ENCODE measurements at regions not wholly inside any gene's neighbourhood (a gene's known extent, or its start where the extent isn't known, plus 50 kb on each side); places are given as distances from the start of the nearest gene placed in this dataset.

DNA sequence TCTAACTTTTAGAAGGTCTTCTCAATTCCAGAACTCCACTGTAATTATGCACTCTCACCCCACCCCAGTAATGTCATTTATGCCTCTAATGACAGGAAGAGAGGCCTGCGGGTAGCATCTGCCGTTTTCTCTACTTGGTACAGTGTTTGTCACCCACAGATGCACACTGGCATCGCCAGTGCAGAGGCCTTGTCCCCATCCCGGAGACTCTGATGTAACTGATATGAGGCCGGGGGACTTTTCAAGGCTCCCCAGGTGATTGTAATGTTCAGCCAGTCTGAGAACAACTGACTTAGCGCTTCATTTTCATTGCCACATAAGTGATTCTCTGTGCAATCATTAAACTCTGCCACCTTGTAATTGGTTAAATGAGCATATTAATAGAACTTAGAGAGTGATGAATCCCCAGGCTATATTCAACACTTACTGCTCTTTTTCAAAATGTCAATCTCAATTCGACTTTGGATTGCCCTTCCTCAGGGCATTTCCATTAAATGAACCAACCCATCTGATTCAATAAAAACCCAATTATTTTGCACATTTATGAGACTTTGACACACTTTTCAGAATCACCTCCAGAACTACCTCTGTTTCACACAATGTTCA is 113.2 kb downstream of the HERPUD2 start:
- TF ChIP-seq, protein P1, sequence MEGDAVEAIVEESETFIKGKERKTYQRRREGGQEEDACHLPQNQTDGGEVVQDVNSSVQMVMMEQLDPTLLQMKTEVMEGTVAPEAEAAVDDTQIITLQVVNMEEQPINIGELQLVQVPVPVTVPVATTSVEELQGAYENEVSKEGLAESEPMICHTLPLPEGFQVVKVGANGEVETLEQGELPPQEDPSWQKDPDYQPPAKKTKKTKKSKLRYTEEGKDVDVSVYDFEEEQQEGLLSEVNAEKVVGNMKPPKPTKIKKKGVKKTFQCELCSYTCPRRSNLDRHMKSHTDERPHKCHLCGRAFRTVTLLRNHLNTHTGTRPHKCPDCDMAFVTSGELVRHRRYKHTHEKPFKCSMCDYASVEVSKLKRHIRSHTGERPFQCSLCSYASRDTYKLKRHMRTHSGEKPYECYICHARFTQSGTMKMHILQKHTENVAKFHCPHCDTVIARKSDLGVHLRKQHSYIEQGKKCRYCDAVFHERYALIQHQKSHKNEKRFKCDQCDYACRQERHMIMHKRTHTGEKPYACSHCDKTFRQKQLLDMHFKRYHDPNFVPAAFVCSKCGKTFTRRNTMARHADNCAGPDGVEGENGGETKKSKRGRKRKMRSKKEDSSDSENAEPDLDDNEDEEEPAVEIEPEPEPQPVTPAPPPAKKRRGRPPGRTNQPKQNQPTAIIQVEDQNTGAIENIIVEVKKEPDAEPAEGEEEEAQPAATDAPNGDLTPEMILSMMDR (IDR thresholded peaks at IDR 0.05; ENCODE audit: low read depth, low read length) = no peak
- H3K4me3 ChIP-seq (ENCODE audit: low read depth, low read length) = no peak overlapping the region

DNA sequence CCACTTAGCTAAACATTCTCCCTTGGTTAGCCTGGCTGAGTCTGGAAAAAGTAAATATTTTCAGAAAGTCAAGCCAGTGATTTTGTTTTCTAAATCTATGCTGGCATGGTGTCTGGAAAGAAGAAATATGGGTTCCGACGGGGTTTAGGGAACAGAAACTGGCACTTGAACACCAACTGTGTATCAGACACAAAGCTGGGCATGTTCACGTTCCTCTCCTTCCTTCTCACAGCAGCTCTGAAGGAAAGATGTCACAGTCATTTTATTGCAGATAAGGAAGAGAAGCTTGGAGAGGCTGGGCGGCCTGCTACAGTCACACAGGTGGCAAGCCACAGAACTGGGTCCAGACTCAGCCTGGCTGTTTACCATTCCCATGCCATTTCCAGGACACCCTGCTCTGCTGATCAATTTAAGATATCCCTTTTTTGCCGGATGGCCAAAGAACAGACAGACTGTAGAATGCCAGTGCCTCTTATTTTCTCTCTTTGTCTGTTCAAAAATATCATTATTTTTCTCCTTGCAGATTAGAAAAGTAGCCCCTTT is 118.8 kb downstream of the HERPUD2 start:
- no peak overlapping the region for H3K4me3 ChIP-seq (ENCODE audit: low read depth, low read length)
- TF ChIP-seq, protein P1 (IDR thresholded peaks at IDR 0.05; ENCODE audit: low read depth, low read length) = no peak

DNA sequence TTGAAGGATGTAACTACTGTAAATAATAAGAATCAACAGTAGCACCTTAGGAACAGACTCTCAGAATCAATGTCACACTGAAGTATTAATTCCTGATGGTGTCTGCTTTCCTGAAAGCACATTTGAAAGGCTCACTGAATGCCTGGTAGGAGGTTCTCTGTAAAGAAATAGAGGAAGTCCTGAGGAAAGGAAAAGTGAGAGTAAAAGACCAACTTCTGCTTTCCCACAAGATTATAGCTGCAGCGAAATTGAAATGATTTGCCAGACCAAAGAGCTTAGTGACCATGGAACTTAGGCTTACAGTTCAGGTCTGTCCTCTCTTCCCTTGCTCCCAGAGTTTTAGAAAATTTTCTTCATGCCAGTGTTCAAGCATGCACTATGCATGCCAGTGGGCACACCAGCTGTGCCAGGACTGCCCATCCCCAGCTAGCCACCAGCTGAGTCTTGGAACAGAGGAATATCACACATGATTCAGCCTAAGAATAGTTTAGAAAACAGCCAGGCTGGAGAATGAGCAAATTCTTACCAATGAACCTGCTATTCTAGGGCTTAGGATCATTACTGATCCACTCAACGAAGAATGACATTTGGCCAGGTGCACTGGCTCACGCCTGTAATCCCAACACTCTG is 123.2 kb downstream of the HERPUD2 start:
- no peak overlapping the region for H3K4me3 ChIP-seq (ENCODE audit: low read depth, low read length)
- TF ChIP-seq, protein P1 (IDR thresholded peaks at IDR 0.05; ENCODE audit: low read depth, low read length) = no peak

DNA sequence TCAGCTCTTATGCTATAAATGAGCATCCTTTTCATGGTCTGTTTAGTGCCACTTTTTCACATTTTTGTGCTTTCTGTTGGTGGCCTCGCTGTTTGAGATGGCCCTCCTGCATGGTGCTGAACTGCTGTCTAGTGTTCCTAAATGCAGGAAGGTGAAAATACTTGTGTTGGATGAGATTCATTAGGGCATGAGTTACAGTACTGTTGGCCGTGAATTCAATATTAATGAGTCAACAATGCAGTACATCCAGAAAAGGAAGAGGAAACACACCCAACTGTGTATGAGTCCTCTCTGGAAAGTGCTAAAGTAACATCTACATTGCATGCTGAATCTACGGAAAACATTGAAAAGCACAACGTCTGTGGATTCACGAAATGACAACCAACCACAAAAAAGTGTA is 124.0 kb downstream of the HERPUD2 start:
- H3K4me3 ChIP-seq (ENCODE audit: low read depth, low read length) = no peak overlapping the region
- TF ChIP-seq, protein P1 (IDR thresholded peaks at IDR 0.05; ENCODE audit: low read depth, low read length) = no peak

DNA sequence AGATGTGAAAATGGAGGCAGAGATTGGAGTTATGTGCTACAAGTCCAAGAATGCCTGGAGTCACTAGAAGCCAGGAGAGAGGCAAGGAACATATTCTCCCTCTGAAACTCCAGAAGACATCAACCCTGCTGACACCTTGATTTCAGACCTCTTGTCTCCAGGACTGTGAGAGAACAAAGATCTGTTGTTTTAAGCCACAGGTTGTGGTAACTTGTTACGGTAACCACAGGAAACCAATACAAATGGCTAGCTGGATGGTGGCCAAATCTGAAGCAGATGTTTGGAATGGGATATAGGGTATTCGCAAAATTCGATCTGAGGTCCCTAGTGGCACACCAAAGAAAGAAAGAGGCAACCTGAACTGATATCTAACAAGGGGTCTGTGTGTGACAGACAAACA is 129.0 kb downstream of the HERPUD2 start:
- TF ChIP-seq, protein P1 (IDR thresholded peaks at IDR 0.05; ENCODE audit: low read depth, low read length) = no peak
- no peak overlapping the region for H3K4me3 ChIP-seq (ENCODE audit: low read depth, low read length)

DNA sequence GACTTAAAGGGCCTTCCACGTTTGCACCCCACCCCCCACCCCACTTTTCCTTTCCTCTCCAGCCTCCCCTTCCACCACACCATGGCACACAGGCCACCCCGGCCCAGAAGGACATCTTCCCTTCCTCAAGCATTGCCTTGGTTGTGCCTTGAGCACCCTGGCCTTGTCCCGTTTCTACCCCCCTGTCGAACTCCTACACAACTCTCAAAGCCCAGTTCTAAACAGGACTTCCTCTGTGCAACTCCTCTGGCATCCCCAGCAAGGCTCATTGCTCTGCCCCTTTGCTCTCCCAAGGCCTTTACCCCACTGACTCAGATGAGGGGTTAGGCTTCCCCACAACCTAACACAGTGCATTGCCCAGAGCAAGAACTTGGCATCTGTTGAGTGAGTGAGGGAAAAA is 136.1 kb downstream of the HERPUD2 start:
- TF ChIP-seq, protein P1 (IDR thresholded peaks at IDR 0.05; ENCODE audit: low read depth, low read length) = no peak
- no peak overlapping the region for H3K4me3 ChIP-seq (ENCODE audit: low read depth, low read length)
